Fibroblast of lung (primary cell): ENCODE measurements at regions not wholly inside any gene's neighbourhood (a gene's known extent, or its start where the extent isn't known, plus 50 kb on each side); places are given as distances from the start of the nearest gene placed in this dataset.
A peak's percentile ranks its signal among the peaks of the same experiment; 100 is the strongest.

Source experiments
- DNase-seq, 2 donors: peaks; one replicate each; pipeline versions ENCODE4 v3.0.0 to v3.0.0-alpha.2; 2010; ENCODE audit warnings: low read depth in 2 of 2
- H2AFZ ChIP-seq: 2 replicates; pipeline ENCODE4 v1.5.1; 2012; ENCODE audit warnings: low read length, control low read depth, inconsistent platforms
- H3K27ac ChIP-seq: 2 replicates; pipeline ENCODE4 v1.5.1; 2011; ENCODE audit warnings: low read length, control low read depth; ENCODE audit not compliant: insufficient read depth
- H3K27me3 ChIP-seq: 2 replicates; pipeline ENCODE4 v1.5.1; 2011; ENCODE audit warnings: mild to moderate bottlenecking, low read length; ENCODE audit not compliant: control insufficient read depth, insufficient read depth
- H3K36me3 ChIP-seq: 2 replicates; pipeline ENCODE4 v1.5.1; 2011; ENCODE audit warnings: low read length; ENCODE audit not compliant: control insufficient read depth, insufficient read depth
- H3K4me1 ChIP-seq: 2 replicates; pipeline ENCODE4 v1.5.1; 2011; ENCODE audit warnings: low read length; ENCODE audit not compliant: control insufficient read depth, insufficient read depth; ENCODE audit errors: extremely low read depth
- H3K4me2 ChIP-seq: 2 replicates; pipeline ENCODE4 v1.5.1; 2011; ENCODE audit warnings: low read length, control low read depth; ENCODE audit not compliant: insufficient read depth; ENCODE audit errors: extremely low read depth
- H3K4me3 ChIP-seq, 4 experiments: fragments of 200-600 bp in 1 of 4; sonication (generic) in 1 of 4; replicated peaks in 1 of 4; 2 replicates each; pipeline ENCODE4 v1.5.1; 2011 to 2016; ENCODE audit warnings: low read length in 4 of 4, low read depth in 3 of 4, mild to moderate bottlenecking in 3 of 4, control low read depth in 2 of 4, inconsistent platforms in 1 of 4, mixed read lengths in 1 of 4; ENCODE audit not compliant: insufficient read depth in 1 of 4; ENCODE audit errors: control extremely low read depth in 1 of 4
- H3K79me2 ChIP-seq: 2 replicates; pipeline ENCODE4 v1.5.1; 2012; ENCODE audit warnings: mild to moderate bottlenecking, low read length, inconsistent platforms; ENCODE audit not compliant: control insufficient read depth, insufficient read depth
- H3K9ac ChIP-seq: 2 replicates; pipeline ENCODE4 v1.5.1; 2011; ENCODE audit warnings: mild to moderate bottlenecking, low read length, control low read depth; ENCODE audit not compliant: insufficient read depth
- H3K9me3 ChIP-seq: 2 replicates; pipeline ENCODE4 v1.5.1; 2012; ENCODE audit warnings: low read depth, low read length; ENCODE audit not compliant: control insufficient read depth, insufficient read depth
- H4K20me1 ChIP-seq: 2 replicates; pipeline ENCODE4 v1.5.1; 2011; ENCODE audit warnings: low read length; ENCODE audit not compliant: control insufficient read depth, insufficient read depth; ENCODE audit errors: extremely low read depth
- EZH2 ChIP-seq: IDR thresholded peaks from 2 replicates; pipeline ENCODE4 v1.5.1; 2012; ENCODE audit warnings: low read length, control low read depth, mild to moderate bottlenecking; ENCODE audit errors: missing control alignments
- TF ChIP-seq, protein P1 (sequence below), 2 donors: IDR thresholded peaks in 1 of 2; conservative IDR thresholded peaks in 1 of 2; 1 replicate in 1 of 2; 2 replicates in 1 of 2; pipeline ENCODE4 v1.5.1; 2011 to 2012; ENCODE audit warnings: low read length in 2 of 2, control low read depth in 1 of 2, inconsistent platforms in 1 of 2, low read depth in 1 of 2, mild to moderate bottlenecking in 1 of 2

DNA sequence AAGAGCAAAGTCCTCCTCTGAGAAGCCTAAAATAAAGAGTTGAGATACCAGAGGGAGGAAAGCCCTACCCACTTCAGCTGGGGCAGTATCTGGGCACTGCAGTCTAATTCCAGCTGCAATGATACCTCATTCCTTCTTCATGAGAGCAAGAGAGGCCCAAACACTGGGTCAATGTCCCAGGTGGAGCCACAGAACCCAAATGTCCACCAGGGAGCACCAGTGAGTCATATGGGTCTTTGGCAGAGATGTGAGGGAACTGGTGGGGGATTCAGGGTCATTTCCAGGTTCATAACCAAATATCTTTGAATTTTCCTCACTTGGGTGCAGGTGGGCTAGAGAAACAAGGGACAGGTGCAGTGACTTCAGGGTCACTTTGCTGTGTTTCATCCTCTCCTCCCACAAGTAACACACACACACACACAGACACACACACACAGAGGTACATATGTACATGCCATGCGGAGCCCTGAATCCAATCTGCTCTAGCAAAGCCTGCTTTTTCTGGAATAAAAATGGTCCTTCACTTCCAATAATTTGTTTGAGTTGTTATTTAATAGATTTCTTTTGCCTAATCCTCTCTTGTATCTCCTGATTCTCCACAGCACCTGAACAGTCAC is 585.4 kb downstream of the SOX6 start:
- no peak overlapping the region for H3K27ac ChIP-seq
- TF ChIP-seq, protein P1, sequence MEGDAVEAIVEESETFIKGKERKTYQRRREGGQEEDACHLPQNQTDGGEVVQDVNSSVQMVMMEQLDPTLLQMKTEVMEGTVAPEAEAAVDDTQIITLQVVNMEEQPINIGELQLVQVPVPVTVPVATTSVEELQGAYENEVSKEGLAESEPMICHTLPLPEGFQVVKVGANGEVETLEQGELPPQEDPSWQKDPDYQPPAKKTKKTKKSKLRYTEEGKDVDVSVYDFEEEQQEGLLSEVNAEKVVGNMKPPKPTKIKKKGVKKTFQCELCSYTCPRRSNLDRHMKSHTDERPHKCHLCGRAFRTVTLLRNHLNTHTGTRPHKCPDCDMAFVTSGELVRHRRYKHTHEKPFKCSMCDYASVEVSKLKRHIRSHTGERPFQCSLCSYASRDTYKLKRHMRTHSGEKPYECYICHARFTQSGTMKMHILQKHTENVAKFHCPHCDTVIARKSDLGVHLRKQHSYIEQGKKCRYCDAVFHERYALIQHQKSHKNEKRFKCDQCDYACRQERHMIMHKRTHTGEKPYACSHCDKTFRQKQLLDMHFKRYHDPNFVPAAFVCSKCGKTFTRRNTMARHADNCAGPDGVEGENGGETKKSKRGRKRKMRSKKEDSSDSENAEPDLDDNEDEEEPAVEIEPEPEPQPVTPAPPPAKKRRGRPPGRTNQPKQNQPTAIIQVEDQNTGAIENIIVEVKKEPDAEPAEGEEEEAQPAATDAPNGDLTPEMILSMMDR (conservative IDR thresholded peaks at IDR 0.05 in 1 of 2, IDR thresholded peaks at IDR 0.05 in 1 of 2; ENCODE audit: low read depth in 1 of 2, low read length in 2 of 2): peak; percentile 64 to 80
- no peak for TF ChIP-seq EZH2
- H2AFZ ChIP-seq: no peak overlapping the region
- H3K36me3 ChIP-seq: no peaks in the 10 kb centered on the region
- no peaks in the 10 kb centered on the region for H3K79me2 ChIP-seq
- no peak overlapping the region for H3K9ac ChIP-seq
- H3K9me3 ChIP-seq: no peaks in the 10 kb centered on the region
- DNase-seq: peak; percentile 36 to 59
- H3K4me1 ChIP-seq: no peaks in the 10 kb centered on the region
- H3K4me3 ChIP-seq: no peak overlapping the region
- H3K27me3 ChIP-seq: no peaks in the 10 kb centered on the region
- H4K20me1 ChIP-seq: no peaks in the 10 kb centered on the region
- H3K4me2 ChIP-seq: no peak overlapping the region

DNA sequence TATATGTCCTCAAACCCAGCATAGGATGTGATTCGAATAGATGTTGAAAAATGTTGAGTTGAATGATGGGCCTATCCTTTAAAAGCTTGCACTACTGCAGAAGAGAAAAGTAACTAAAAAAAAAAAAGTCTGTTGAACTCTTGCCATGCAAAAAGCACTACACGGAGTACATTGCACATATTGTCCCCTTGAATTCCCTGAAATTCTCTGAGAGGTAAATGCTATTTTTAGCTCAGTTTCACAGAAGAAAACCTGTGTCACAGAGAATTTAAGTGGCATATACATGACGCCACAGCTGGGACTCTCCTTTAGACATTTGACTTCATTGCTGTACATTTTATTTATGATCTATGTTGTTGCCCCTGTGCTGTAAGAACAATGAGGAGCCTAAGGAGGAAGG is 583.8 kb downstream of the SOX6 start:
- Histone ChIP-seq H3K4me2 (no peak overlapping the region), H3K9ac (no peak overlapping the region), H3K27me3 (no peaks in the 10 kb centered on the region), H4K20me1 (no peaks in the 10 kb centered on the region), H2AFZ (no peak overlapping the region), H3K4me1 (no peaks in the 10 kb centered on the region), H3K4me3 (no peak overlapping the region), H3K79me2 (no peaks in the 10 kb centered on the region), H3K36me3 (no peaks in the 10 kb centered on the region), H3K9me3 (no peaks in the 10 kb centered on the region), H3K27ac (no peak overlapping the region)
- TF ChIP-seq, protein P1 (conservative IDR thresholded peaks at IDR 0.05 in 1 of 2, IDR thresholded peaks at IDR 0.05 in 1 of 2; ENCODE audit: low read depth in 1 of 2, low read length in 2 of 2): no peak
- no peak for TF ChIP-seq EZH2
- no peak for DNase-seq

DNA sequence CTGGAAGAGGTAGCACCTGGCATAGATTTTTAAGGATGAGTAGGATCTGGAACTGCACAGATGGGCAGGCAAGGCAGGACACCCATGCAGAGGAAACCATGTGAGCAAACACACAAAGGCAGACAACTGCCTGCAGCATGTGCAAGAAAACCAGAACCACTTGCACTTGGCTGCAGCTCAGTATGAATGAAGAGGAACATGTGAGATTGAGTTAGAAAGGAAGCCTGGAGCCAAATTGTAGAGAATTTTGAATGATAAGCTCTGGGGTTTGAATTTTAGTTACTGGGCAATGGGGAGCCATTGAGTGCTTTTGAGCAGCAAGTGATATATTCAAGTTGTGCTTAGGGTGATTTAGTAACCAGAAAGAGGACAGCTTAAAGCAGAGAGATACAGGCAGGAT is 583.4 kb downstream of the SOX6 start:
- no peak for TF ChIP-seq EZH2
- TF ChIP-seq, protein P1 (conservative IDR thresholded peaks at IDR 0.05 in 1 of 2, IDR thresholded peaks at IDR 0.05 in 1 of 2; ENCODE audit: low read depth in 1 of 2, low read length in 2 of 2): no peak
- Histone ChIP-seq H3K4me3 (no peak overlapping the region), H4K20me1 (no peaks in the 10 kb centered on the region), H3K9ac (no peak overlapping the region), H3K79me2 (no peaks in the 10 kb centered on the region), H3K4me1 (no peaks in the 10 kb centered on the region), H2AFZ (no peak overlapping the region), H3K9me3 (no peaks in the 10 kb centered on the region), H3K36me3 (no peaks in the 10 kb centered on the region), H3K27ac (no peak overlapping the region), H3K4me2 (no peak overlapping the region), H3K27me3 (no peaks in the 10 kb centered on the region)
- no peak for DNase-seq
